Endothelial cell (in vitro differentiated cells): ENCODE measurements at regions not wholly inside any gene's neighbourhood (a gene's known extent, or its start where the extent isn't known, plus 50 kb on each side); places are given as distances from the start of the nearest gene placed in this dataset.
"Not testable (repeated sequence)": the region's sequence is repeated elsewhere in the genome, so short reads cannot be mapped to it uniquely, and the experiment has no call there.

Experiments
- DNase-seq: peaks from one replicate; pipeline ENCODE4 v3.0.0; 2021; ENCODE audit warnings: low spot score
- H3K27ac Mint-ChIP-seq: one replicate; pipeline ENCODE4 v1.8.0; 2021; ENCODE audit warnings: mixed read lengths, inconsistent platforms; ENCODE audit not compliant: unreplicated experiment
- H3K27me3 Mint-ChIP-seq: one replicate; pipeline ENCODE4 v1.8.0; 2021; ENCODE audit warnings: mild to moderate bottlenecking, moderate library complexity, mixed read lengths, inconsistent platforms; ENCODE audit not compliant: unreplicated experiment
- H3K36me3 Mint-ChIP-seq: one replicate; pipeline ENCODE4 v1.8.0; 2021; ENCODE audit warnings: mild to moderate bottlenecking, low read depth, mixed read lengths, inconsistent platforms; ENCODE audit not compliant: unreplicated experiment
- H3K4me1 Mint-ChIP-seq: one replicate; pipeline ENCODE4 v1.8.0; 2021; ENCODE audit warnings: mild to moderate bottlenecking, mixed read lengths, inconsistent platforms; ENCODE audit not compliant: unreplicated experiment
- H3K4me3 Mint-ChIP-seq: one replicate; pipeline ENCODE4 v1.8.0; 2021; ENCODE audit warnings: mild to moderate bottlenecking, mixed read lengths, inconsistent platforms; ENCODE audit not compliant: unreplicated experiment
- H3K9me3 Mint-ChIP-seq: one replicate; pipeline ENCODE4 v1.8.0; 2021; ENCODE audit warnings: mixed read lengths, inconsistent platforms; ENCODE audit not compliant: unreplicated experiment
- TF ChIP-seq, protein P1 (sequence below): fragments of 200-600 bp; sonication (generic); IDR thresholded peaks from one replicate; pipeline ENCODE4 v1.5.0; 2021; ENCODE audit warnings: antibody characterized with exemption; ENCODE audit not compliant: unreplicated experiment

DNA sequence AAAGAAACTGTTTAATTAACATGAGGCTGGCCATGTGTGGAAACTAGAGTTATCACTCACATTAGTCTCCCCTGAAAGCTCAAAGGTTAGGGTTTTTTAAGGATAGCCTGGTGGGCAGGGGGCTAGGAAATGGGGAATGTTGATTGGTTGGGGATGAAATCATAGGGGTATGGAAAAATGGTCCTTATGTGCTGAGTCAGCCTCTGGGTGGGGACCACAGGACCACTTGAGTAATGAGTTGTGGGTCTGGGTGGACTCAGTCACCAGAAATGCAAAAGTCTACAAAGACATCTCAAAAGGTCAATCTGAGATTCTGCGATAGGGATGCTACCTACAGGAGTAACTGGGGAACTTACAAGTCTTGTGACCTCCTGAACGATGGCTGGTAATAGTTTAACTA is 362.8 kb downstream of the DMAC1 start:
- Mint-ChIP-seq H3K4me3 (no peak overlapping the region), H3K9me3 (no peaks in the 10 kb centered on the region), H3K27me3 (peaks cover 4% of the 10 kb centered on the region), H3K27ac (no peak overlapping the region), H3K36me3 (no peaks in the 10 kb centered on the region), H3K4me1 (no peaks in the 10 kb centered on the region)
- no peak for DNase-seq
- TF ChIP-seq, protein P1, sequence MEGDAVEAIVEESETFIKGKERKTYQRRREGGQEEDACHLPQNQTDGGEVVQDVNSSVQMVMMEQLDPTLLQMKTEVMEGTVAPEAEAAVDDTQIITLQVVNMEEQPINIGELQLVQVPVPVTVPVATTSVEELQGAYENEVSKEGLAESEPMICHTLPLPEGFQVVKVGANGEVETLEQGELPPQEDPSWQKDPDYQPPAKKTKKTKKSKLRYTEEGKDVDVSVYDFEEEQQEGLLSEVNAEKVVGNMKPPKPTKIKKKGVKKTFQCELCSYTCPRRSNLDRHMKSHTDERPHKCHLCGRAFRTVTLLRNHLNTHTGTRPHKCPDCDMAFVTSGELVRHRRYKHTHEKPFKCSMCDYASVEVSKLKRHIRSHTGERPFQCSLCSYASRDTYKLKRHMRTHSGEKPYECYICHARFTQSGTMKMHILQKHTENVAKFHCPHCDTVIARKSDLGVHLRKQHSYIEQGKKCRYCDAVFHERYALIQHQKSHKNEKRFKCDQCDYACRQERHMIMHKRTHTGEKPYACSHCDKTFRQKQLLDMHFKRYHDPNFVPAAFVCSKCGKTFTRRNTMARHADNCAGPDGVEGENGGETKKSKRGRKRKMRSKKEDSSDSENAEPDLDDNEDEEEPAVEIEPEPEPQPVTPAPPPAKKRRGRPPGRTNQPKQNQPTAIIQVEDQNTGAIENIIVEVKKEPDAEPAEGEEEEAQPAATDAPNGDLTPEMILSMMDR, result no peak

- H3K27me3 Mint-ChIP-seq, result peaks cover 9% of the 10 kb centered on the region
Observed at GRCh38 chr9:7433508-7434292, 365.9 kb downstream of the DMAC1 start.

DNA sequence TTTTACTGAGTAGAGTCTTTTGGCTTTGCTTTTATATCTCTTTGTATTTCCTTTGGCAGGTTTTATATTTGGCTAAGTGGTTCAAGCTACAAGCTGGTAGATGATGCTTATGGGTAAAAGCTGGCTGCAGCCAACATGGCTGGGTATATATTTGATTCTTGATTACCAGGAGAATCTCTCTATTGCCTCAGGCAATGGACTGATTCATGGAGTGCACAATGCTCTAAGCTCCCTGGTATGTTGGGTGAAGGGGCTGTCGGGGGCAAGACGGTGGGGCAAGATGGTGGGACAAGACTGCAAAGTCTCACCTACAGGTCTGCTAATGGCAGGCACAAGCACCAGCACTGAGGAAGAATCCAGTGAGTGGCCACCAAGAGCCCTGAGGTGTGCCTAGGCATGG is 366.6 kb downstream of the DMAC1 start:
- H3K4me1 Mint-ChIP-seq, result no peaks in the 10 kb centered on the region
- H3K27me3 Mint-ChIP-seq, result peaks cover 9% of the 10 kb centered on the region
- no peak overlapping the region for H3K4me3 Mint-ChIP-seq
- no peaks in the 10 kb centered on the region for H3K36me3 Mint-ChIP-seq
- TF ChIP-seq, protein P1, result no peak
- DNase-seq, result no peak
- no peak overlapping the region for H3K27ac Mint-ChIP-seq
- H3K9me3 Mint-ChIP-seq, result no peaks in the 10 kb centered on the region

More at GRCh38 chr9:7433508-7434292, 365.9 kb downstream of the DMAC1 start:
- Mint-ChIP-seq H3K4me1 (no peaks in the 10 kb centered on the region), H3K4me3 (no peak overlapping the region), H3K36me3 (no peaks in the 10 kb centered on the region), H3K27ac (no peak overlapping the region), H3K9me3 (no peaks in the 10 kb centered on the region)
- no peak for DNase-seq
- TF ChIP-seq, protein P1, result no peak

DNA sequence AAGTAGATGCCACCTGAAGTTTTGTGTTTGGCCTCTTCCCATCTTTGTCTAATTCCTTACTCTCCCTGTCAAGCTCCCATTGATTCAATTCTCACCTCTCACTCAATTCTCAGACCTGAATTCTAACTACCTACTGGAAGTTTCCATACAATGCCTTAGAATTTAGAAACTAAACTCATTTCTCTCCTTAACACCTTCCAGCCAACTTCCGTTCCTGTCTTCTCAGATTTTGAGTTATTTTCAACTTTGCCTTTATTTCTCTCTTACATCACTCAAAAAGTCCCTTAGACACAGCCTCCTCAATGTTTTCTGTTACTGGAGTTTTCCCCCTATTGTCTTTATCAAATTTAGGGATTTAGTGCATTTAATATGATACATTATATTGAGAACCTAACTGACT is 382.2 kb downstream of the DMAC1 start:
- not testable (repeated sequence) for H3K27ac Mint-ChIP-seq, H3K4me1 Mint-ChIP-seq, H3K36me3 Mint-ChIP-seq, H3K4me3 Mint-ChIP-seq, H3K9me3 Mint-ChIP-seq, H3K27me3 Mint-ChIP-seq, DNase-seq

- H3K4me1 Mint-ChIP-seq, result no peaks in the 10 kb centered on the region
- no peaks in the 10 kb centered on the region for H3K9me3 Mint-ChIP-seq
- no peak overlapping the region for H3K27ac Mint-ChIP-seq
- no peak for DNase-seq
- H3K36me3 Mint-ChIP-seq, result no peaks in the 10 kb centered on the region
- TF ChIP-seq, protein P1, result no peak
- H3K4me3 Mint-ChIP-seq, result no peak overlapping the region
- no peaks in the 10 kb centered on the region for H3K27me3 Mint-ChIP-seq
Observed at GRCh38 chr9:7415836-7416235, 383.7 kb downstream of the DMAC1 start.
